ENCODE measurements at regions not wholly inside any gene's neighbourhood (a gene's known extent, or its start where the extent isn't known, plus 50 kb on each side); places are given as distances from the start of the nearest gene placed in this dataset.
"Not testable (repeated sequence)": the region's sequence is repeated elsewhere in the genome, so short reads cannot be mapped to it uniquely, and the experiment has no call there.

- not testable (repeated sequence) for TF ChIP-seq PATZ1 (CRISPR knock-in tag; IDR thresholded peaks at IDR 0.05; ENCODE audit: borderline replicate concordance); TSHZ2 (CRISPR knock-in tag; IDR thresholded peaks at IDR 0.05); ZC3H10 (CRISPR knock-in tag; IDR thresholded peaks at IDR 0.05); ARNTL (CRISPR knock-in tag; IDR thresholded peaks at IDR 0.05; ENCODE audit: borderline replicate concordance, low read depth)
Observed at GRCh38 chr14:22238320-22238719, 350.7 kb downstream of the DAD1 start.
